ENCODE measurements at regions not wholly inside any gene's neighbourhood (a gene's known extent, or its start where the extent isn't known, plus 50 kb on each side); places are given as distances from the start of the nearest gene placed in this dataset.

DNA sequence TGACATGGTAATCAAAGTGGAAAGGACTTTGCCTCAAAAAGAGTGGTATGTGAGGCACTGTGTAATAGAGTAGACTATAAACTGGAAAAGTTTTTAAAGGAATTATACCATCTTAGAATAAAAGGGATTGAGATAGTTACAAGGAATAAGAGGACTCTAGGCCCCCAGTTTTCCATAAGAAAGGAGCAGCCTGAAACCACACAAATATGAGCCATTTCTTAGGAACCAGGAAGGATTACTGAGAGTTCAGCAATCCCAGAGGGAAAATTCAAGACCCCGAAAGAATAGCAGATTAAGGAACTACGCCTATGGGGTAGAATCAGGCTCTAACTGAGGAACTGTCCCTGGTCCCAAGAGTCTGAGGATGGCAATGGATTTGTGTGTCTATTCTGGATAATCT is 1213.3 kb downstream of the C4orf33 start:
- no peak for DNase-seq (ENCODE audit: low read depth)
- TF ChIP-seq, protein P1, sequence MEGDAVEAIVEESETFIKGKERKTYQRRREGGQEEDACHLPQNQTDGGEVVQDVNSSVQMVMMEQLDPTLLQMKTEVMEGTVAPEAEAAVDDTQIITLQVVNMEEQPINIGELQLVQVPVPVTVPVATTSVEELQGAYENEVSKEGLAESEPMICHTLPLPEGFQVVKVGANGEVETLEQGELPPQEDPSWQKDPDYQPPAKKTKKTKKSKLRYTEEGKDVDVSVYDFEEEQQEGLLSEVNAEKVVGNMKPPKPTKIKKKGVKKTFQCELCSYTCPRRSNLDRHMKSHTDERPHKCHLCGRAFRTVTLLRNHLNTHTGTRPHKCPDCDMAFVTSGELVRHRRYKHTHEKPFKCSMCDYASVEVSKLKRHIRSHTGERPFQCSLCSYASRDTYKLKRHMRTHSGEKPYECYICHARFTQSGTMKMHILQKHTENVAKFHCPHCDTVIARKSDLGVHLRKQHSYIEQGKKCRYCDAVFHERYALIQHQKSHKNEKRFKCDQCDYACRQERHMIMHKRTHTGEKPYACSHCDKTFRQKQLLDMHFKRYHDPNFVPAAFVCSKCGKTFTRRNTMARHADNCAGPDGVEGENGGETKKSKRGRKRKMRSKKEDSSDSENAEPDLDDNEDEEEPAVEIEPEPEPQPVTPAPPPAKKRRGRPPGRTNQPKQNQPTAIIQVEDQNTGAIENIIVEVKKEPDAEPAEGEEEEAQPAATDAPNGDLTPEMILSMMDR (IDR thresholded peaks at IDR 0.05; ENCODE audit: insufficient read depth, low read depth, low read length, missing control alignments): no peak
- H3K4me3 ChIP-seq (ENCODE audit: low read length): no peak overlapping the region

DNA sequence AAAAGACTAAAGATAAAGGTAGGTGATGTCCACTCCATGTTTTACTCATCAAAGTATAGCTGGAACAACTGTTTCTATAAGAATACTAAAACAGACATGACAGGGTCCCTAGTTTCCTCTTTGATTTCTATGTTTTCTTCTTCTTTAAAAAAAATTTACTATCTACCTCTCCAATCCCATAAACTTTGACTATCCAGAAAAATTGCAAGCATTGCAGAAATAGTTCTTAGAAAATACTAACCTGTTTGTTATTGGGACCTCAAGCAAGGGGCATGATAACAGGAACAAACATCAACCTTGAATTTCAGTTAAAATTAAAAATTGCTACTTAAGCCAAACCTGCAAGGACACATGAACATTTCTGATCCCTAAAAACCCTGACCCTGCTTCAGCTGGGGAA is 1226.5 kb downstream of the C4orf33 start:
- no peak overlapping the region for H3K4me3 ChIP-seq (ENCODE audit: low read length)
- TF ChIP-seq, protein P1 (IDR thresholded peaks at IDR 0.05; ENCODE audit: insufficient read depth, low read depth, low read length, missing control alignments): no peak
- DNase-seq (ENCODE audit: low read depth): no peak

DNA sequence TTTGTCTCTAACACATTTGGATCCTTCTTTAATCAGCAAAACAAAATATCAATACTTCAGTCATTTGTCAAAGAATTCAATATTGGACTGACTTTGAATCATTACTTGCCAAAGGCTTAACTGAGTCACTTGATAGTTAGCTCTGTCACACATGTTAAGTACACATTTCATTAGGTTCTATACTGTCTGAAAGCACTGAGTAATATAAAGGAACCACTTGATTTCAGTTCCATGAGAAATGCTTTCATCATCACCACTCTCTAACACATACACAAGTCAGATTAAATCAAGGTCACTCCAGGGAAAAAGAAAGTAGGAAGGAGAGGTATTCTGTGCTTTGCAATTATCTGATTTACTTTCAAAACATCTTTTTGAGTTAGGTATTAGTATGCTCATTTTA is 1233.1 kb downstream of the C4orf33 start:
- TF ChIP-seq, protein P1 (IDR thresholded peaks at IDR 0.05; ENCODE audit: insufficient read depth, low read depth, low read length, missing control alignments): no peak
- DNase-seq (ENCODE audit: low read depth): peak; percentile 45
- H3K4me3 ChIP-seq (ENCODE audit: low read length): no peak overlapping the region

DNA sequence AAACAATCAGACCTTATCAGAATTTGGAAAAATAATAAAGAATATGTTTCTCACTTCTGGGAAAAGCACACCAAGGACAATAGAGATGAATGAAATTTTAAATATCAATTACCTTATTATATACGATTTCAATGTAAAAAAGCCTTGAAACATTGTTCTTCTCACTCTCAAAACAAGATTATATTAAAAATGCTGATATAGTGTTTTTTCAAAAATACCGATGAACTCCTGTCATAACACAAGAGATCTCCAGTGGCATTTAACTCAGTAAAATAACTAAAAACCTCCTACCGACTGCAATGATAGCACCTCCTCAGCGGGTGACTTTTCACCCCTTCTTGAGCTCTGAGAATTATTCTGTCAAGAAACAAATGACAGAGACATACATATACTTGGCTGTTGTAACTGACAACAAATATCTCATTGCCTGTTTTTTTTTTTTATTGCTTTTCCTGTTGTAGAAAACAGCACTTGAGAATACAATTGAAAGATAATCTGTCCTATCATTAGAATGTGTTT is 1237.3 kb downstream of the C4orf33 start:
- DNase-seq (ENCODE audit: low read depth): no peak
- TF ChIP-seq, protein P1 (IDR thresholded peaks at IDR 0.05; ENCODE audit: insufficient read depth, low read depth, low read length, missing control alignments): no peak

DNA sequence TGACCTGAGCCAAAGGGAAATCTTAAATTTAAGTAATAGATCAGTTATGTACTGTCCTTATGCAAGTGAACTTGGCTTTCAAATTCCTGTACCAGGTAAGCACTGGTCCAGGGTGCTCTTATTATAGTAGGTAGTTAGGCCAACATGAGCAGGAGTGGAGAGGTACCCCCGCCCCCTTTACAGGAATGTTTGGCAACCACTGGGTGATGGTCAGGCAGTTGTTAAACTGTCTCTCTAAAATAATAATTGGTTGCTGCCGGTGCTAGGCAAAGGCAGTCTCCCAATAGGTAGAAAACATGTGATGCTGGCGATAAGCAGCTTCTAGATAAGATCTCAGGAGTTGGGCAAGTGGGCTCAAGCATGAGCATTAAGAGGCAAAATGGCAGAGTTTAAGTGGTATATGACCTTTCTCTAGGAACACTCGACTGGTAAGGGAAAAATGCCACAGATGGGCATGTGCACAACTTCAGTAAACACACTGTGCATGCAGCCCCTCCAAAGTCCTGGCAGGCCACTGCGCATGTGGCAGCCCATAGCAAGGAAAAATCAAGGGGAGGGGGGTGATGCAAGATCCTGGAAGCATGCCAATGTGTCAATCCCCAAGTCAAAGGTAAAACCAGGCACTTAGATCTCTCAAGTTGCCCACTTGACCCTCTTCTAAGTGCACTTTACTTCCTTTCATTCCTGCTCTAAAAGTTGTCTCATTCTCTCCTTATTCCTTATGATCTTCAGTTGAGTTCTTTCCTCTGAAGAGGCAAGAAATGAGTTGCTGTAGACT is 1239.7 kb downstream of the C4orf33 start:
- TF ChIP-seq, protein P1 (IDR thresholded peaks at IDR 0.05; ENCODE audit: insufficient read depth, low read depth, low read length, missing control alignments): no peak
- DNase-seq (ENCODE audit: low read depth): no peak
- no peak overlapping the region for H3K4me3 ChIP-seq (ENCODE audit: low read length)

More for the DNA sequence above, 1237.3 kb downstream of the C4orf33 start:
- H3K4me3 ChIP-seq (ENCODE audit: low read length): no peak overlapping the region

DNA sequence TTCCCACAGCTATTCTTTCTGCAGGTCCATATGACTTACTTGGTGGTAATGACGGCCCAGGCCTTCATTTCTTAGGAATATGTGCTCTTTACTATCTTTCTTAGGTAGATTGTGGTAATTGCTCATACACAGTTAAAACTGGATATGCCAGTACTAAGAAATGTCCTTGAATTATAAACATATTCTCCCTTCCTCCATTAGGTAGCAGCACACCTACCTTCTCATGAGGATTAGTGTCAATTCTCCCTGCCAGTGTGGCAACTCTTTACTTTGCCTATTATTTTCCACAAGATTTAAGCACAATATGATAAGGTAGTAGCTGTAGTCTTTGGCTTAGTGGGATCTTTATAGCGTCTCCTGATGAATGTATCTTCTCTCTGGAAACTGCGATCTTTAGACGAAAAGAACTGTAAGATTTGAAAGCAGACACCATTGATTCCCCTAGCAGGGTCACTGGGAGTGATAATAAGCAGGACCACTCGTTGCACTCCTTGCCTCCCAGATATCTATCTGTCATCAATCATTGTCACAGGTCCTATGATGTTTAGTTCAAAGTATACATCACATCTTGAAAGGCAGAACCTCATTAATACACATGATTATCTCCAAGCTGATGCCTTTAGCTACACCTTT is 1240.7 kb downstream of the C4orf33 start:
- TF ChIP-seq, protein P1 (IDR thresholded peaks at IDR 0.05; ENCODE audit: insufficient read depth, low read depth, low read length, missing control alignments): peak; percentile 72
- peak; percentile 68 for DNase-seq (ENCODE audit: low read depth)
- H3K4me3 ChIP-seq (ENCODE audit: low read length): no peak overlapping the region
